Testis (tissue), 2 donors: ENCODE measurements at regions not wholly inside any gene's neighbourhood (a gene's known extent, or its start where the extent isn't known, plus 50 kb on each side); places are given as distances from the start of the nearest gene placed in this dataset.

Source experiments
- CTCF ChIP-seq, 3 experiments: fragments of 450-650 bp in 2 of 3; fragments of 200-600 bp in 1 of 3; sonication (generic) in 1 of 3; IDR thresholded peaks; one replicate each; pipeline ENCODE4 v1.5.1; 2016 to 2019; ENCODE audit warnings: antibody characterized with exemption in 3 of 3, mild to moderate bottlenecking in 2 of 3, moderate library complexity in 1 of 3
- POLR2A ChIP-seq: fragments of 450-650 bp; IDR thresholded peaks from one replicate; pipeline ENCODE4 v1.6.1; 2017; ENCODE audit warnings: antibody characterized with exemption, mild to moderate bottlenecking, moderate library complexity

DNA sequence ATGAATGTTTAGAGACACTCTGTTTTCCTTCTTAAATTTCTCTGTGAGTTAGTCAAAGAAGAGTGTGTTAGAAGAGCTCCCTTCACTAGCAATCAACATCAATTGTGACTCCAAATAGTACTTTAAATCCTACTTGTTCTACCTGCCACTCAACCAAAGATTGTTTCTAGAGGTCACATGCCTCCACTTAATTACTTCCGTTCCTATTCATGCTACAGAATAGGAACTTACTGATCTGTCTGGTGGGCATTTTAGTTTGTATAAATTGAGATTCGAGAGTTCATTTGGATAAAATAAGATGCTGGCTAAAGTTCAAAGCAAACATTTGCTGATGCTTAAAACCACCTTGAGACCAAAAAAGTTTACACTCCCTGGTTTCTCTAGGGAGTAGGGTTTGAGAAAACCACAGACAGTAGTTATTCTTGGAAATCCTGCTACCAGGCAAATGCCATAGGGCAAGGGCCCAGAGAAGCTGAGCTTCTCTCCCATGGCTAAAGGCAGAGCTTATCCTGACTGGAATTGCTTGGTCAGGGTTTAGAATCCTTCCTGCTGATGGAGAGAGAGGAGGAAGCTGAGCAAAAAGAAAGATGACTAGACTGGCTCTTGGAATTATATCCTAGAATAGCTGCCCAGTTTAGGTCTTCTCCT lies 389.6 kb upstream of the ATP2B1 start:
- no peak for TF ChIP-seq CTCF (IDR thresholded peaks at IDR 0.05)
- no peak for TF ChIP-seq POLR2A
